C4-2B (cell line): ENCODE measurements at regions not wholly inside any gene's neighbourhood (a gene's known extent, or its start where the extent isn't known, plus 50 kb on each side); places are given as distances from the start of the nearest gene placed in this dataset.

Experiments used
- H3K27ac ChIP-seq: fragments of 450-650 bp; 2 replicates; pipeline ENCODE4 v1.5.1; 2017
- ZFX ChIP-seq: fragments of 450-650 bp; IDR thresholded peaks from 2 replicates; pipeline ENCODE4 v1.6.1; 2017
- TF ChIP-seq, protein P1 (sequence below): fragments of 450-650 bp; conservative IDR thresholded peaks from 2 replicates; pipeline ENCODE4 v1.5.1; 2017; ENCODE audit warnings: mild to moderate bottlenecking

DNA sequence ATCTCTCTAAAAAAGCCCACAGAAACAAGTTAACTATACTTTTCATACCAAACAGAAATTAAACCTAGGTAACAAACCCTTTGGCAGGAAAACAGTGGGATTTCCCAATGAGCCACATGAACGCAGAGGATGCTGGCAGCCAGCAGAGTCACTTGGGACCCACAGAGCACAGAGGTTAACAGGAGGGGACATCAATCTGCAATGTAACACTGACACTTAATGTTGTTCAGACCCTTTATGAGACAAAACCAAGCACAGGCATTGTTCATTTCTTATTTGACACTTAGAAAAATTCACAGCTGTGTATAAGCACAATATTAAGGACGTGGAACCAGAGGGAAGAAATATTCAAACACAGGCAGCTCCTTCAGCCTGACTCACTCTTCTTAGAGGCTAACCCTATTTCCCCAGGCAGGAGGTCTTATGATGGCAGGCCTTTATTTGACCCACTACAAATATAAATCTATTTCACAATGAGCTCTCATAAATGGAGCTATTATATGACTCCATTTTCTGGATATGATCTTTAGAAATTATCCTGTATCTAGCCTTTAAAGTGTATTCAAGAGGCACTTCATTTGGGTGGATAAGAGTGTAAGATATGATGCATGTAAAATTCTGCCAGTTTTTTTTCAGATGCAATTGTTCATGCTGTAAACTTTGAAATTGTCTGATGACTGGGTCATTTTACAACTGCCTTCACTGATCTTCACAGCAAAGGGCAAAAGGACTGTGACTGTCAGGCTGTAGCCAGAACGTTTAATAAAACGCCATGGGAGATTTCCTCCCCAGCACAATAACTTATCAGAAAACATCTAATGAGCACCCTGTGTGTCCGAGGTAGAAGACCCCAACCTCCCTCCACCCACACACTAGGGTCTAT lies 132.8 kb upstream of the SATB2 start:
- TF ChIP-seq, protein P1, sequence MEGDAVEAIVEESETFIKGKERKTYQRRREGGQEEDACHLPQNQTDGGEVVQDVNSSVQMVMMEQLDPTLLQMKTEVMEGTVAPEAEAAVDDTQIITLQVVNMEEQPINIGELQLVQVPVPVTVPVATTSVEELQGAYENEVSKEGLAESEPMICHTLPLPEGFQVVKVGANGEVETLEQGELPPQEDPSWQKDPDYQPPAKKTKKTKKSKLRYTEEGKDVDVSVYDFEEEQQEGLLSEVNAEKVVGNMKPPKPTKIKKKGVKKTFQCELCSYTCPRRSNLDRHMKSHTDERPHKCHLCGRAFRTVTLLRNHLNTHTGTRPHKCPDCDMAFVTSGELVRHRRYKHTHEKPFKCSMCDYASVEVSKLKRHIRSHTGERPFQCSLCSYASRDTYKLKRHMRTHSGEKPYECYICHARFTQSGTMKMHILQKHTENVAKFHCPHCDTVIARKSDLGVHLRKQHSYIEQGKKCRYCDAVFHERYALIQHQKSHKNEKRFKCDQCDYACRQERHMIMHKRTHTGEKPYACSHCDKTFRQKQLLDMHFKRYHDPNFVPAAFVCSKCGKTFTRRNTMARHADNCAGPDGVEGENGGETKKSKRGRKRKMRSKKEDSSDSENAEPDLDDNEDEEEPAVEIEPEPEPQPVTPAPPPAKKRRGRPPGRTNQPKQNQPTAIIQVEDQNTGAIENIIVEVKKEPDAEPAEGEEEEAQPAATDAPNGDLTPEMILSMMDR = no peak
- TF ChIP-seq ZFX = no peak
- no peak overlapping the region for H3K27ac ChIP-seq

DNA sequence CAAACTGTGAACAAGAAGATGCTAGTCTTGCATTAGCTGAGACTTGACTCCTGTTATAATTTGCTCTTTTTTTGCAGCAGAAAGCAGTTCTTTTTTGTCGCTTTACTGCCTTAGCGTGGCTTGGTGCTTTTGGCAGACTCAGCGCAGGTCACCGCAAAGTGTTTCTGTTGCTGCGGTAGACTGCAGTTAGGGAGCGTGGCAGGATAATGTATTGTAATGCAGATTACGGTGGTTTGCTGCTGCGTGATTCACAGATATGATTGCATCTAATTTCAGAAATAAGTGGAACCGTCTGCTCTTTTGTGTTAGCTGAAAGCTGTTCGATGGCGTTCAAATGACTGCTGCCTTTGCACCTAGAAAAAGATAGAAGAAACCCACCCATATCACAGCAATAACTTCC lies 131.6 kb upstream of the SATB2 start:
- no peak overlapping the region for H3K27ac ChIP-seq
- TF ChIP-seq ZFX = no peak
- TF ChIP-seq, protein P1 = no peak

- no peak overlapping the region for H3K27ac ChIP-seq
- TF ChIP-seq ZFX = no peak
- TF ChIP-seq, protein P1 = no peak
These were observed 130.3 kb upstream of the SATB2 start for GRCh38 chr2:199588054-199588453.

DNA sequence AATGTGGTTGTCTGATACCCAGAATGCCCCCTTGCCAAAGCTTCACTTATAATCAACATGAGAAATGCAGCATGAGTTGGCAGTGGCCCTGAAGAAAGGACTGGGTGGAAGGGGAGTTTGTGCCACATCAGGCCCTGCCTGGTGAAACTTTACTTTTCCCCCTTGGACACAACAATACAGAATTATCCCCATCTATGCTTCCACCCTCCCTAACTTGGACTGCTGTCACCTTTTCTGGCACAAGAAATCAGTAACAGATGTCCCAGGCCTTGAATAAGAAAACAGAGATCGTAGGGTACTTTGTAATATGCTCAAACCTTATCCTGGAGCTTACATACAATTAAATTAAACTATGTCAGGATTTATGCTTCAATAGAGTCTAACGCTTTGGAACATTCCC lies 128.9 kb upstream of the SATB2 start:
- TF ChIP-seq, protein P1 = no peak
- TF ChIP-seq ZFX = no peak
- no peak overlapping the region for H3K27ac ChIP-seq

GRCh38 chr2:199583676-199584075 lies 125.9 kb upstream of the SATB2 start:
- H3K27ac ChIP-seq = no peak overlapping the region
- no peak for TF ChIP-seq ZFX
- TF ChIP-seq, protein P1 = no peak

GRCh38 chr2:199581935-199582360 lies 124.2 kb upstream of the SATB2 start:
- no peak overlapping the region for H3K27ac ChIP-seq
- TF ChIP-seq ZFX = no peak
- TF ChIP-seq, protein P1 = no peak

GRCh38 chr2:199581408-199581807 lies 123.7 kb upstream of the SATB2 start:
- H3K27ac ChIP-seq = no peak overlapping the region
- no peak for TF ChIP-seq ZFX
- TF ChIP-seq, protein P1 = no peak
